ENCODE measurements at regions not wholly inside any gene's neighbourhood (a gene's known extent, or its start where the extent isn't known, plus 50 kb on each side); places are given as distances from the start of the nearest gene placed in this dataset.
A peak's percentile ranks its signal among the peaks of the same experiment; 100 is the strongest.

DNA sequence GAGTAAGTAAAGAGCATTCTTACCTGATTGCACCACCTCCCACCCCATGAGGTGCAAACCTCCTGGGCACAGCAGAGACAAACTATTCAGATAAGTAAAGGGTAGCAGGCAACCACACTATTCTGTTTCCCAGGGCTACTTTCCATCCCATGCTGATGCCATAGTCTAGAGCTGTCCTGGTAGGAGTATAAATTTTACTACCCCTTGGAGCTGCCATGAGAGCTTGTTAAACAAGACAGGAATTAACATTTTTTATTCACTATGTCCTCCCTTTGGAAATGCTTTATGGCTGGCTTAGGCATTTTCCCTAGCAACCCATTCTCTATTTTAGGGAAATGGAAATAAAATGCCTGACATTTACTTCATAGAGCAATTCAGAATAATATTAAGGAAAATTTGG lies 324.6 kb upstream of the USP25 start:
- FAIRE-seq: no peak
- DNase-seq (ENCODE audit: insufficient read length): no peak
- no peak for TF ChIP-seq POLR2AphosphoS5 (IDR thresholded peaks at IDR 0.05; ENCODE audit: low read depth, low read length)
- no peak for TF ChIP-seq TAF1 (IDR thresholded peaks at IDR 0.05; ENCODE audit: borderline replicate concordance, low read depth, low read length)
- no peak for TF ChIP-seq POLR2A (IDR thresholded peaks at IDR 0.05; ENCODE audit: low read depth, low read length)

DNA sequence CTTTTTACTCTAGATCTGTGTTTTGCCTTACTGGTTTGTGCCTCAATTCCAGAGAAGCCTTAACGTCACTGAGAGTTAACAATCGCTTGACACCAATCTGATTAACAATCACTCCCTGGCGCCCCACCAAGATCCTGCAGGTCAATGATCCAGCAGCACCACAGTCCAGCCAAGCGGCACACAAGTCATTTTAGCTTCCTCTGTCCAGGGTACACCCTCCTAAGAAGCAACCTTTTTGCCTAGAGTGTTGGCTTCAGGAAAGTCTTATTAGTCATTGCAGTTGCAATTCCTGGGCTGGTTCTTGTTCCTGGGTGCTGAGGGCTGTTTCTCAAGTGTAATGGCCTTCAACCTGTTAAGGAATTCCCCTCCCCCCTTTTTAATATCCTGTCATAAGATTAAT lies 323.0 kb upstream of the USP25 start:
- FAIRE-seq (no peak), DNase-seq (ENCODE audit: insufficient read length) (no peak)
- TF ChIP-seq POLR2AphosphoS5 (IDR thresholded peaks at IDR 0.05; ENCODE audit: low read depth, low read length) (no peak), POLR2A (IDR thresholded peaks at IDR 0.05; ENCODE audit: low read depth, low read length) (no peak), TAF1 (IDR thresholded peaks at IDR 0.05; ENCODE audit: borderline replicate concordance, low read depth, low read length) (no peak)

DNA sequence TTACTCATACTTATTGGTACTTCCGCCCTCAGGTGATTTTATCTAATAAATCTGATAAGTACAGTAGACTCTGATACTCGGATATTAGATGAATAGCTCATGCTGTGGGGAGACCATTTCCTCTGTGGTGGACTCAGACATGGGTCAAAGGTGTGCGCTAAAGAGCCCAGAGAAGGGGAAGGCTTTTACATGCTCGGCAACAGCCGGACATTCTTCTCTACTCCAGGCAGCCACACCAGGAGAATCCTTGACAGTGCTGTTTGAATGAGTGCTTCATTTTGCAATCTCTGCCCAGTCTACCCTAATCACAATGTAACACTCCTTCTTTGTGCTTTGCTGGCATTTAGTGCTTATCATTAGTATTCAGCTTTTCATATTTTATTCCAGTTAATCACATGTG lies 322.2 kb upstream of the USP25 start:
- TF ChIP-seq POLR2A (IDR thresholded peaks at IDR 0.05; ENCODE audit: low read depth, low read length): no peak
- TF ChIP-seq TAF1 (IDR thresholded peaks at IDR 0.05; ENCODE audit: borderline replicate concordance, low read depth, low read length): no peak
- TF ChIP-seq POLR2AphosphoS5 (IDR thresholded peaks at IDR 0.05; ENCODE audit: low read depth, low read length): no peak
- DNase-seq (ENCODE audit: insufficient read length) (no peak), FAIRE-seq (no peak)

DNA sequence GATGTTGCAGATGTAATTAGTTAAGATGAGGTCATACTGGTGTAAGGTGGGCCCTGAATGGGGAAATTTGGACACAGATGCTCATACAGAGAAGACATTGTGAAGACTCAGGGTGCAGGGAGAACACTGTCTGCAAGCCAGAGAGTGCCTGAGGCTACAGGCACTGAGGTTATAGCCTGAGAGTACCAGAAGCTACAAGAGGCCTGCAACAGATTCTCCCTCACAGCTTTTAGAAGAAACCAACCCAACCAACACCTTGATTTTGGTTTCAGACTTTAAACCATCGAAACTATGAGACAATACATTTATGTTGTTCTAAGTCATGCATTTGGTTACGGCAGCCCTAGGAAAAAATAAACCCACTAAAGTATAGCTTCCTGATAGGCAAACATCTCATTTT lies 321.7 kb upstream of the USP25 start:
- no peak for TF ChIP-seq TAF1 (IDR thresholded peaks at IDR 0.05; ENCODE audit: borderline replicate concordance, low read depth, low read length)
- peak; percentile 81 for FAIRE-seq
- DNase-seq (ENCODE audit: insufficient read length): peak; percentile 5

DNA sequence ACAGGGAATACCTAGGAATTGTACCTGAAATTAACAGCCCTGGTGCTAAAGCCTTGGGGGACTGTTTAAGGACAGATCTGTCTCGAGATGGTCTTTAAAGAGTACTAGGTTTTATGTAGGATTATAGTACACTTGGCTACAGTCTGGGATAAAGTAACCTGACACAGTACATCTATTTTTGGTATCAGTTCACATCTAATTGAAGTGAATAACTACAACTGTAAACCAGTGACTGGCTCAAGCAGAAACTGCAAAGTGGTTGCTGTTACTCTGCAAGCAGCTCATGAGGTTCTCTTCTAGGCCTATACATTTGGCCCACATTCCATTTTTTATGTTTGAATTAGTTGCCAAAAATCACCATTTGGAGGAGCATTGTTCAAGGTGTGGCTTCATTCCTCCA lies 320.8 kb upstream of the USP25 start:
- no peak for DNase-seq (ENCODE audit: insufficient read length)
- TF ChIP-seq POLR2AphosphoS5 (IDR thresholded peaks at IDR 0.05; ENCODE audit: low read depth, low read length) (no peak), POLR2A (IDR thresholded peaks at IDR 0.05; ENCODE audit: low read depth, low read length) (no peak), TAF1 (IDR thresholded peaks at IDR 0.05; ENCODE audit: borderline replicate concordance, low read depth, low read length) (no peak)
- FAIRE-seq: no peak

DNA sequence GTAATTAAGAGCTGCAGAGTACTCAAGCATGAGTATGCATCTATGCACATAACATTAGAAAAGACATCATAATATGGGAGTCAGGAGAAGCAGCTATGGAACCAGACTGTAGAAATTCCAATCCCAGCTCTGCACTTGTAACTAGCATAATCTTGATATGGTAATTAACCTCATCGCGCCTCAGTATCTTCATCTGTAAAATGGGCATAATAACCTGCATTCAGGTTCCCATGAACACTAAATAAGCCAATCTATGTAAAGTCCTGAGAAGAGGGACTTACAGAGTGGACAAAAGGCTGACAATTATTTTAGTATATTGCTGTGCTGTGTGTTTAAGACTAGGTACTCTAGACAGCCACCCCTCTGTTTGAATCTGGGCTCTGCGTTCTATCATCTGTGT lies 318.9 kb upstream of the USP25 start:
- FAIRE-seq (no peak), DNase-seq (ENCODE audit: insufficient read length) (no peak)
- TF ChIP-seq POLR2AphosphoS5 (IDR thresholded peaks at IDR 0.05; ENCODE audit: low read depth, low read length) (no peak), TAF1 (IDR thresholded peaks at IDR 0.05; ENCODE audit: borderline replicate concordance, low read depth, low read length) (no peak), POLR2A (IDR thresholded peaks at IDR 0.05; ENCODE audit: low read depth, low read length) (no peak)

DNA sequence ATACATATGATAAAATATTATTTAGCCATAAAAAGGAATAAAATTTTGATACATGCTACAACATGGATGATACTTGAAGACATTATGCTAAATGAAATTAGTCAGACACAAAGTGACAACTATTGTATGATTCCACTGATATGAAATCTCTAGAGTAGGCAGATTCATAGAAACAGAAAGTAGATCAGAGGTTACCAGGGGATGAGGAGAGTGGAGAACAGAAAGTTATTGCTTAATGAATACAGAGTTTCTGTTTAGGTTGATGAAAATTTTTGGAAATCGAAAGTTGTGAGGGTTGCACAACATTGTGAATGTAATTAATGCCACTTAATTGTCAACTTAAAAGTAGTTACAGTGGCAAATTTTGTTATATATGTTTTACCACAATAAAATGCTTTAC lies 315.7 kb upstream of the USP25 start:
- TF ChIP-seq POLR2A (IDR thresholded peaks at IDR 0.05; ENCODE audit: low read depth, low read length) (no peak), TAF1 (IDR thresholded peaks at IDR 0.05; ENCODE audit: borderline replicate concordance, low read depth, low read length) (no peak), POLR2AphosphoS5 (IDR thresholded peaks at IDR 0.05; ENCODE audit: low read depth, low read length) (no peak)
- DNase-seq (ENCODE audit: insufficient read length): no peak
- no peak for FAIRE-seq

DNA sequence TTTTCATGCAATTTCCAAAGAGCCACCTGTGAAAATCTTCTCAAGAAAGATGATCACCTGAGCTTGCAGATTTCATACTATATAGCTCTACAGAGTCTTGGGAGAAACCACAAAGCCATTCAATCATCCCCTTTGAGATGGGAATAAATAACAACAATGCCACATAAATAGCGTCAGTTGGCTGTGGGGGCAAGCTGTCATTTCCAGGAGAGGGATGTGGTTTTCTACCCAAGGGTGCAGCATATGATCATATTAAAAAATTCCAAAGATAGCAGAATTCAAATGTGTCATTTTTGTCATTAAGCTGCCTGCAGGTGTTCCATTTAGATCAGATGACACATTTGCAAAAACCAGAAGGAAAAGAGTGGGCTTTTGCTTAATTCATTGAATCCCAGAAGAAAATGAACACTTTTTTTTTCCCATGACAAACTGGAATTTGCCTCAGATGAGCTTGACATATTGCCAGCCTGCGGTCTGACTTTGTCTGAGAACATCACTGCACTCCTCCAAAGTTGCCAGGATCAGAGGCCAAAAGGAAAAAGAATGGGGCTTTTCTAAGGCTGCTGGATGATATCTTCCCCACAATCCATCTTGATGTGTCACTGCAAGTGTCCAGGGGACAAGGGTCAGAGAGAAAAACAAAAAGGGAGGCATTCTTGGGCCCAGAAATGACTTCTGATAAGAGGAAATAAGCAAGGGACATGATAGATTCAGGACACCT lies 314.1 kb upstream of the USP25 start:
- TF ChIP-seq TAF1 (IDR thresholded peaks at IDR 0.05; ENCODE audit: borderline replicate concordance, low read depth, low read length) (no peak), POLR2AphosphoS5 (IDR thresholded peaks at IDR 0.05; ENCODE audit: low read depth, low read length) (no peak), POLR2A (IDR thresholded peaks at IDR 0.05; ENCODE audit: low read depth, low read length) (no peak)
- no peak for FAIRE-seq
- DNase-seq (ENCODE audit: insufficient read length): no peak

DNA sequence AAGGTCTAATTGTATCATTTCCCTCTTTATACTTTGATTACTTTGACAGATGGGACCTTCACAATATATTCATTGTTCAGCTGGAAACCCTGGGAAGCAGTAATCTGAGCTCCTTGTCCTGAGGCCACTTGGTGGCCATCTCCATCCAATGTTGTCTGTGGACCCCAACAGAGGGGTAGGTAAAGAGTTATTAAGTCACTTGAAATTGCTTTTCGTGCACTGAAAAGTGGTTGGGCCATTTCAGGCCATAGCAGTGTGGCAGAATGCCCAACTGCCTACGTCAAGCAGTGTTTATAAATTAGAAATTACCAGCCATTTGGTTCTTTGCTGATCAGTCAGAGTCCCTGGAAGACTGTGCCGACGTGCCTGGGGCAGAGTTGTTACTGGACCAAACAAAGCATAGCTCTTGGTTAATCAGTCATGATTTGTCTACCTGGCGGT lies 308.3 kb upstream of the USP25 start:
- TF ChIP-seq TAF1 (IDR thresholded peaks at IDR 0.05; ENCODE audit: borderline replicate concordance, low read depth, low read length) (no peak), POLR2A (IDR thresholded peaks at IDR 0.05; ENCODE audit: low read depth, low read length) (no peak), POLR2AphosphoS5 (IDR thresholded peaks at IDR 0.05; ENCODE audit: low read depth, low read length) (no peak)
- DNase-seq (ENCODE audit: insufficient read length): no peak
- FAIRE-seq: no peak

DNA sequence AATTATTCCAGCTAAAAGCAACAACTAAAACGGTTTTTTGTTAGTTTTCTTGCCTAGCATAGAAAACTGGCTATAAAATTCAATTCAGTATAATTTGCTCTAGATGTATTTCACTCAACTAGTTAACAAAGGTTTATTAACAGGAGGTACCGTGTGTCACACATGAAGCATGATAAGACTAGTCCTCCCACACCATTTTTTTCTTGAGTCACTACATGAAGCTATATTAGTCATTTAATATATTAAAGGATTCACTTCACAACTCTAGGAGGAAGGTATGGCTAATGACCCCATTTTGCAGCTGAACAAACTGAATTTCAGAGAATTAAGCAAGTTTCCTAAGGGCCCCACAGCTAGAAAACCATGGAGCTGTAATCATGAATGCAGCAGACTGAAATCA lies 307.8 kb upstream of the USP25 start:
- DNase-seq (ENCODE audit: insufficient read length) (no peak), FAIRE-seq (peak; percentile 44)
- TF ChIP-seq TAF1 (IDR thresholded peaks at IDR 0.05; ENCODE audit: borderline replicate concordance, low read depth, low read length): no peak
- no peak for TF ChIP-seq POLR2A (IDR thresholded peaks at IDR 0.05; ENCODE audit: low read depth, low read length)
- TF ChIP-seq POLR2AphosphoS5 (IDR thresholded peaks at IDR 0.05; ENCODE audit: low read depth, low read length): no peak

DNA sequence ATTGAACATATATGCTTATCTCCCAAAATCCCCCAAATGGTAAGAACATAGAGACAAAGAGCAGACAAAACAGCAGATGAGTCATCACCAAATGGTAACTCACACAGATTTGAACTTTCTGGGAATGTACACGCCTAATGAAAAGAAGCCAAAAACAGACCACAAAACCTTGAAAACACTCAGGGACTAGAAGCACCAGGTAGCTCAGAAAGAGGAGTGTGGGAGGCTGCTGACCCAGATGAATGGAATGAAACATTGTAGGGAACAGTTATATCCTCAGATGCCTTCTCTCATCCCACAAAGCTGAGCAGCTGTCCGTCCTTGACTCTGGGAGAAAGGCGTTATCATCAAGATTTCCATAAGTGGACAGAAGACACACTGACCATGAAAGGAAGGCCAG lies 307.0 kb upstream of the USP25 start:
- FAIRE-seq: peak; percentile 14
- no peak for DNase-seq (ENCODE audit: insufficient read length)
- TF ChIP-seq POLR2AphosphoS5 (IDR thresholded peaks at IDR 0.05; ENCODE audit: low read depth, low read length) (no peak), TAF1 (IDR thresholded peaks at IDR 0.05; ENCODE audit: borderline replicate concordance, low read depth, low read length) (no peak), POLR2A (IDR thresholded peaks at IDR 0.05; ENCODE audit: low read depth, low read length) (no peak)

DNA sequence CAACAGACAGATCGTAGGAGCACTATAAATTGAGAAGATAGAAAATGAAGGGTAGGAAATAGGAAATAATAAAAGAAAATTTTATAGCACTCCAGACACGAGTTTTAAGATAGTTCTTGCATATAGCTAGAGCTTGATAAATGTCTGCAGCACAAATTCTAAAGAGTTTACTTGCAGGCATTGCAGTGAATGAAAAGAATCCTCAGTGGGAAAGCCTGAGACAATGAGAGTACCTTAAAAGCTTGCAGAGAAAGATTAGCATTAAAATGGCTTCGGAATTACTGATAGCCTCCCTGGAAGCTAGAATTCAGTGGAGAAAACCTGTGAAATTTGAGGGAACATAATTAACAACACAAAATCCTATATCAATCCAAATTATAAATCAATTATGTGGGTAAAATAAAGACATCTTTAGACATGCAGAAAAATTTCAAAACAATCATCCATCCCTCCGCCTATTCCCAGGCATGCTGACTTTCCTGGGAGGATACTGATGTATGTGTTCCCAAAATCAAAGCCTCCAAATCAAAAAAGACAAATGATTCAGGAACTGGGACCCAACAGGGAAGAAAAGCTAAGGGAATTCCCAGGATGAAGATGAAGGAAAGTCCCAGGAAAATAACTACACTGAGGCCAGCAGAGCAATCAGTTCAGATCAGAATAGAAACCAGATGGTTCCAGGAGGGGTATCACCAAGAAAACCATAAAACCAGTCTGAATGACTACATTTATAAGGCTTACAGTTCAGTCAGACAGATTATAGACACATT lies 305.9 kb upstream of the USP25 start:
- FAIRE-seq: no peak
- no peak for TF ChIP-seq POLR2A (IDR thresholded peaks at IDR 0.05; ENCODE audit: low read depth, low read length)
- no peak for TF ChIP-seq TAF1 (IDR thresholded peaks at IDR 0.05; ENCODE audit: borderline replicate concordance, low read depth, low read length)
- TF ChIP-seq POLR2AphosphoS5 (IDR thresholded peaks at IDR 0.05; ENCODE audit: low read depth, low read length): no peak
- DNase-seq (ENCODE audit: insufficient read length): no peak

All from GM12892 (cell line).